Adipocyte (in vitro differentiated cells): ENCODE measurements at regions not wholly inside any gene's neighbourhood (a gene's known extent, or its start where the extent isn't known, plus 50 kb on each side); places are given as distances from the start of the nearest gene placed in this dataset.

Experiments
- DNase-seq: peaks from one replicate; pipeline ENCODE4 v3.0.0-alpha.2; 2015; ENCODE audit warnings: low read depth
- H3K27me3 ChIP-seq: replicated peaks from 2 replicates; pipeline ENCODE4 v1.7.0; 2013; ENCODE audit warnings: mild to moderate bottlenecking, low read length, moderate library complexity; ENCODE audit not compliant: control insufficient read depth, insufficient read depth
- H3K36me3 ChIP-seq: 2 replicates; pipeline ENCODE4 v1.7.0; 2013; ENCODE audit warnings: low read length, mild to moderate bottlenecking, moderate library complexity; ENCODE audit not compliant: control insufficient read depth, insufficient read depth, severe bottlenecking
- H3K4me1 ChIP-seq: 2 replicates; pipeline ENCODE4 v1.7.0; 2013; ENCODE audit warnings: mild to moderate bottlenecking, low read length, moderate library complexity; ENCODE audit not compliant: control insufficient read depth, insufficient read depth
- H3K4me3 ChIP-seq: 2 replicates; pipeline ENCODE4 v1.7.0; 2013; ENCODE audit warnings: mild to moderate bottlenecking, low read length, moderate library complexity
- H3K9ac ChIP-seq: 2 replicates; pipeline ENCODE4 v1.7.0; 2013; ENCODE audit warnings: mild to moderate bottlenecking, low read length, moderate library complexity
- H3K9me3 ChIP-seq: 2 replicates; pipeline ENCODE4 v1.7.0; 2013; ENCODE audit warnings: mild to moderate bottlenecking, low read length, moderate library complexity; ENCODE audit not compliant: control insufficient read depth

- H3K36me3 ChIP-seq = no peaks in the 10 kb centered on the region
- DNase-seq = no peak
- H3K9ac ChIP-seq = no peak overlapping the region
- H3K27me3 ChIP-seq = no peaks in the 10 kb centered on the region
- no peaks in the 10 kb centered on the region for H3K9me3 ChIP-seq
- no peak overlapping the region for H3K4me3 ChIP-seq
- no peaks in the 10 kb centered on the region for H3K4me1 ChIP-seq
Observed at GRCh38 chr14:42602336-42602845, 995.7 kb downstream of the LRFN5 start.

- Histone ChIP-seq H3K4me3 (no peak overlapping the region), H3K36me3 (no peaks in the 10 kb centered on the region), H3K4me1 (no peaks in the 10 kb centered on the region), H3K27me3 (no peaks in the 10 kb centered on the region), H3K9ac (no peak overlapping the region), H3K9me3 (peaks cover 23% of the 10 kb centered on the region)
- no peak for DNase-seq
Observed at GRCh38 chr14:42572032-42572431, 965.4 kb downstream of the LRFN5 start.

GRCh38 chr14:42569227-42569626 is 962.6 kb downstream of the LRFN5 start:
- no peaks in the 10 kb centered on the region for H3K9me3 ChIP-seq

GRCh38 chr14:42565556-42565955 is 958.9 kb downstream of the LRFN5 start:
- H3K27me3 ChIP-seq = no peaks in the 10 kb centered on the region
- H3K4me3 ChIP-seq = no peak overlapping the region
- no peaks in the 10 kb centered on the region for H3K4me1 ChIP-seq
- no peaks in the 10 kb centered on the region for H3K9me3 ChIP-seq
- H3K9ac ChIP-seq = no peak overlapping the region
- no peaks in the 10 kb centered on the region for H3K36me3 ChIP-seq
- DNase-seq = no peak

More at GRCh38 chr14:42569227-42569626, 962.6 kb downstream of the LRFN5 start:
- H3K27me3 ChIP-seq = no peaks in the 10 kb centered on the region
- no peak overlapping the region for H3K9ac ChIP-seq
- H3K36me3 ChIP-seq = no peaks in the 10 kb centered on the region
- H3K4me3 ChIP-seq = no peak overlapping the region
- DNase-seq = no peak
- no peaks in the 10 kb centered on the region for H3K4me1 ChIP-seq

- Histone ChIP-seq H3K9me3 (no peaks in the 10 kb centered on the region), H3K4me3 (no peak overlapping the region), H3K4me1 (no peaks in the 10 kb centered on the region), H3K27me3 (no peaks in the 10 kb centered on the region), H3K9ac (no peak overlapping the region), H3K36me3 (no peaks in the 10 kb centered on the region)
- no peak for DNase-seq
Observed at GRCh38 chr14:42563313-42563712, 956.6 kb downstream of the LRFN5 start.

GRCh38 chr14:42556551-42556950 is 949.9 kb downstream of the LRFN5 start:
- no peak for DNase-seq
- H3K9me3 ChIP-seq = no peaks in the 10 kb centered on the region
- no peaks in the 10 kb centered on the region for H3K27me3 ChIP-seq
- no peak overlapping the region for H3K4me3 ChIP-seq
- no peaks in the 10 kb centered on the region for H3K36me3 ChIP-seq
- no peak overlapping the region for H3K9ac ChIP-seq
- no peaks in the 10 kb centered on the region for H3K4me1 ChIP-seq

GRCh38 chr14:42555365-42555764 is 948.7 kb downstream of the LRFN5 start:
- no peaks in the 10 kb centered on the region for H3K4me1 ChIP-seq
- H3K4me3 ChIP-seq = no peak overlapping the region
- H3K9ac ChIP-seq = no peak overlapping the region
- H3K9me3 ChIP-seq = no peaks in the 10 kb centered on the region
- H3K36me3 ChIP-seq = no peaks in the 10 kb centered on the region
- no peaks in the 10 kb centered on the region for H3K27me3 ChIP-seq
- no peak for DNase-seq

- Histone ChIP-seq H3K27me3 (no peaks in the 10 kb centered on the region), H3K4me1 (no peaks in the 10 kb centered on the region), H3K9me3 (no peaks in the 10 kb centered on the region), H3K4me3 (no peak overlapping the region), H3K36me3 (no peaks in the 10 kb centered on the region), H3K9ac (no peak overlapping the region)
- DNase-seq = no peak
Observed at GRCh38 chr14:42554091-42554490, 947.4 kb downstream of the LRFN5 start.

- no peaks in the 10 kb centered on the region for H3K4me1 ChIP-seq
- no peaks in the 10 kb centered on the region for H3K27me3 ChIP-seq
- H3K36me3 ChIP-seq = no peaks in the 10 kb centered on the region
- no peak overlapping the region for H3K9ac ChIP-seq
- H3K9me3 ChIP-seq = no peaks in the 10 kb centered on the region
- no peak for DNase-seq
- H3K4me3 ChIP-seq = no peak overlapping the region
Observed at GRCh38 chr14:42550310-42550709, 943.6 kb downstream of the LRFN5 start.

- Histone ChIP-seq H3K4me3 (no peak overlapping the region), H3K36me3 (no peaks in the 10 kb centered on the region), H3K4me1 (no peaks in the 10 kb centered on the region), H3K27me3 (no peaks in the 10 kb centered on the region), H3K9me3 (no peaks in the 10 kb centered on the region), H3K9ac (no peak overlapping the region)
- no peak for DNase-seq
Observed at GRCh38 chr14:42548349-42548748, 941.7 kb downstream of the LRFN5 start.

- H3K36me3 ChIP-seq = no peaks in the 10 kb centered on the region
- no peaks in the 10 kb centered on the region for H3K27me3 ChIP-seq
- no peak overlapping the region for H3K4me3 ChIP-seq
- no peak overlapping the region for H3K9ac ChIP-seq
- no peak for DNase-seq
- no peaks in the 10 kb centered on the region for H3K9me3 ChIP-seq
- H3K4me1 ChIP-seq = no peaks in the 10 kb centered on the region
Observed at GRCh38 chr14:42545636-42546035, 939.0 kb downstream of the LRFN5 start.

- H3K36me3 ChIP-seq = no peaks in the 10 kb centered on the region
- no peaks in the 10 kb centered on the region for H3K27me3 ChIP-seq
- H3K4me3 ChIP-seq = no peak overlapping the region
- H3K9ac ChIP-seq = no peak overlapping the region
- no peaks in the 10 kb centered on the region for H3K9me3 ChIP-seq
- no peak for DNase-seq
- no peaks in the 10 kb centered on the region for H3K4me1 ChIP-seq
Observed at GRCh38 chr14:42541535-42542001, 934.9 kb downstream of the LRFN5 start.
